ENCODE measurements at regions not wholly inside any gene's neighbourhood (a gene's known extent, or its start where the extent isn't known, plus 50 kb on each side); places are given as distances from the start of the nearest gene placed in this dataset.

GRCh38 chr6:120681204-120681603, 653.1 kb downstream of the TBC1D32 start:
- no peaks in the 10 kb centered on the region for H3K36me3 ChIP-seq (ENCODE audit: insufficient read depth, low read length)
- no peaks in the 10 kb centered on the region for H4K20me1 ChIP-seq (ENCODE audit: insufficient read depth, low read length)
- H3K4me3 ChIP-seq (ENCODE audit: low read depth, low read length, poor library complexity, severe bottlenecking): no peak overlapping the region
- no peak for TF ChIP-seq CTCF (conservative IDR thresholded peaks at IDR 0.05; ENCODE audit: low read length)
- no peak for TF ChIP-seq EZH2phosphoT487 (IDR thresholded peaks at IDR 0.05; ENCODE audit: borderline replicate concordance, low read depth, low read length)
- H3K79me2 ChIP-seq (ENCODE audit: insufficient read depth, low read depth, low read length): no peaks in the 10 kb centered on the region
- no peaks in the 10 kb centered on the region for H3K9me2 ChIP-seq (ENCODE audit: insufficient read depth, low read length)
- no peak for DNase-seq (ENCODE audit: low spot score)
- H3K9me3 ChIP-seq (ENCODE audit: low read length): no peaks in the 10 kb centered on the region
- BruUV-seq (replicated peaks): no TSS peak
- no peak overlapping the region for H2AFZ ChIP-seq (ENCODE audit: low read length)
- no peak overlapping the region for H3K4me2 ChIP-seq (ENCODE audit: low read length)
- ChIA-PET CTCF (ENCODE audit: unreplicated experiment) (no interaction called here), POLR2A (no interaction called here)
- H3K4me1 ChIP-seq (ENCODE audit: insufficient read depth, low read length, poor library complexity, severe bottlenecking): no peaks in the 10 kb centered on the region
- intact Hi-C loops (cut with micrococcal nuclease; ENCODE audit: unreplicated experiment): no loop called here
- no peak overlapping the region for H3K27ac ChIP-seq (ENCODE audit: low read depth, low read length, poor library complexity, severe bottlenecking)

- no peaks in the 10 kb centered on the region for H3K79me2 ChIP-seq (ENCODE audit: insufficient read depth, low read depth, low read length)
- H3K4me2 ChIP-seq (ENCODE audit: low read length): no peak overlapping the region
- DNase-seq (ENCODE audit: low spot score): no peak
- H4K20me1 ChIP-seq (ENCODE audit: insufficient read depth, low read length): no peaks in the 10 kb centered on the region
- no peak overlapping the region for H2AFZ ChIP-seq (ENCODE audit: low read length)
- H3K27ac ChIP-seq (ENCODE audit: low read depth, low read length, poor library complexity, severe bottlenecking): no peak overlapping the region
- BruUV-seq (replicated peaks): no TSS peak
- TF ChIP-seq CTCF (conservative IDR thresholded peaks at IDR 0.05; ENCODE audit: low read length): no peak
- no peak for TF ChIP-seq EZH2phosphoT487 (IDR thresholded peaks at IDR 0.05; ENCODE audit: borderline replicate concordance, low read depth, low read length)
- POLR2A ChIA-PET: interaction anchor here (0.6 to 0.8 kb wide), 2 partner anchors 86 to 663 kb away, joined by 3 read pairs; no protein-coding TSS in a partner anchor
- no peaks in the 10 kb centered on the region for H3K4me1 ChIP-seq (ENCODE audit: insufficient read depth, low read length, poor library complexity, severe bottlenecking)
- H3K9me2 ChIP-seq (ENCODE audit: insufficient read depth, low read length): no peaks in the 10 kb centered on the region
- no peaks in the 10 kb centered on the region for H3K9me3 ChIP-seq (ENCODE audit: low read length)
- CTCF ChIA-PET (ENCODE audit: unreplicated experiment): no interaction called here
- no peak overlapping the region for H3K4me3 ChIP-seq (ENCODE audit: low read depth, low read length, poor library complexity, severe bottlenecking)
- intact Hi-C loops (cut with micrococcal nuclease; ENCODE audit: unreplicated experiment): no loop called here
- H3K36me3 ChIP-seq (ENCODE audit: insufficient read depth, low read length): no peaks in the 10 kb centered on the region
Observed at GRCh38 chr6:120675886-120676285, 658.4 kb downstream of the TBC1D32 start.

- Histone ChIP-seq H3K9me2 (ENCODE audit: insufficient read depth, low read length) (no peaks in the 10 kb centered on the region), H3K4me2 (ENCODE audit: low read length) (no peak overlapping the region), H4K20me1 (ENCODE audit: insufficient read depth, low read length) (no peaks in the 10 kb centered on the region), H3K27ac (ENCODE audit: low read depth, low read length, poor library complexity, severe bottlenecking) (no peak overlapping the region), H3K4me3 (ENCODE audit: low read depth, low read length, poor library complexity, severe bottlenecking) (no peak overlapping the region), H3K9me3 (ENCODE audit: low read length) (0 out of 2 replicates have a peak, but pooled peaks cover under 1% of the 10 kb centered on the region), H3K4me1 (ENCODE audit: insufficient read depth, low read length, poor library complexity, severe bottlenecking) (no peaks in the 10 kb centered on the region), H3K79me2 (ENCODE audit: insufficient read depth, low read depth, low read length) (no peaks in the 10 kb centered on the region), H3K36me3 (ENCODE audit: insufficient read depth, low read length) (no peaks in the 10 kb centered on the region), H2AFZ (ENCODE audit: low read length) (no peak overlapping the region)
- intact Hi-C loops (cut with micrococcal nuclease; ENCODE audit: unreplicated experiment): no loop called here
- BruUV-seq (replicated peaks): no TSS peak
- DNase-seq (ENCODE audit: low spot score): no peak
- ChIA-PET CTCF (ENCODE audit: unreplicated experiment) (no interaction called here), POLR2A (no interaction called here)
- no peak for TF ChIP-seq EZH2phosphoT487 (IDR thresholded peaks at IDR 0.05; ENCODE audit: borderline replicate concordance, low read depth, low read length)
- no peak for TF ChIP-seq CTCF (conservative IDR thresholded peaks at IDR 0.05; ENCODE audit: low read length)
Observed at GRCh38 chr6:120671519-120671918, 662.8 kb downstream of the TBC1D32 start.
